Panc1 (cell line): ENCODE measurements at regions not wholly inside any gene's neighbourhood (a gene's known extent, or its start where the extent isn't known, plus 50 kb on each side); places are given as distances from the start of the nearest gene placed in this dataset.

Experiments
- POLR2AphosphoS5 ChIP-seq: IDR thresholded peaks from 2 replicates; pipeline ENCODE4 v1.6.1; 2012; ENCODE audit warnings: mild to moderate bottlenecking, low read depth, low read length, moderate library complexity
- REST ChIP-seq, 2 experiments: IDR thresholded peaks; 2 replicates each; pipeline ENCODE4 v1.6.1; 2011 to 2012; ENCODE audit warnings: low read depth in 2 of 2, control low read depth in 1 of 2, low read length in 1 of 2, mild to moderate bottlenecking in 1 of 2, moderate library complexity in 1 of 2; ENCODE audit not compliant: insufficient read depth in 1 of 2
- SIN3A ChIP-seq: IDR thresholded peaks from 2 replicates; pipeline ENCODE4 v1.6.1; 2012; ENCODE audit warnings: low read depth, mild to moderate bottlenecking, low read length, moderate library complexity, borderline replicate concordance; ENCODE audit not compliant: insufficient read depth
- TCF7L2 ChIP-seq: IDR thresholded peaks from 2 replicates; pipeline ENCODE4 v1.6.1; 2011; ENCODE audit warnings: mild to moderate bottlenecking, low read depth, low read length, inconsistent platforms
- TF ChIP-seq, protein P1 (sequence below): fragments of 450-650 bp; IDR thresholded peaks from 2 replicates; pipeline ENCODE4 v1.5.1; 2017; ENCODE audit warnings: mild to moderate bottlenecking

DNA sequence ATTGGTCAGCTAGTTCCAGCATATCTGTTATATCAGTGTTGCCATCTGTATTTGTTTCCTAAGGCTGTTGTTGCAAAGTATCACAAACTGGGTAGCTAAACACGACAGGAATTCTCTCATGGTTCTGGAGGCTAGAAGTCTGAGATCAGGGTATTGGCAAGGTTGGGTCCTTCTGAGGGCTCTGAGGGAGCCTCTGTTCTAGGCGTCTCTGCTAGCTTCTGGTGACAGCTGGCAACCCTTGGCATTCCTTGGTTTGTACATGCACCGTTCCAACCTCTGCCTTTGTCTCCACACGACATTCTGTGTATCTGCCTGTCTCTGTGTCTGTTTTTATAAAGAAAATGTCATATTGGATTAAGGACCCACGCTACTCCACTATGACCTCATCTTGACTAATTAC lies 219.9 kb upstream of the NLRP1 start:
- TF ChIP-seq, protein P1, sequence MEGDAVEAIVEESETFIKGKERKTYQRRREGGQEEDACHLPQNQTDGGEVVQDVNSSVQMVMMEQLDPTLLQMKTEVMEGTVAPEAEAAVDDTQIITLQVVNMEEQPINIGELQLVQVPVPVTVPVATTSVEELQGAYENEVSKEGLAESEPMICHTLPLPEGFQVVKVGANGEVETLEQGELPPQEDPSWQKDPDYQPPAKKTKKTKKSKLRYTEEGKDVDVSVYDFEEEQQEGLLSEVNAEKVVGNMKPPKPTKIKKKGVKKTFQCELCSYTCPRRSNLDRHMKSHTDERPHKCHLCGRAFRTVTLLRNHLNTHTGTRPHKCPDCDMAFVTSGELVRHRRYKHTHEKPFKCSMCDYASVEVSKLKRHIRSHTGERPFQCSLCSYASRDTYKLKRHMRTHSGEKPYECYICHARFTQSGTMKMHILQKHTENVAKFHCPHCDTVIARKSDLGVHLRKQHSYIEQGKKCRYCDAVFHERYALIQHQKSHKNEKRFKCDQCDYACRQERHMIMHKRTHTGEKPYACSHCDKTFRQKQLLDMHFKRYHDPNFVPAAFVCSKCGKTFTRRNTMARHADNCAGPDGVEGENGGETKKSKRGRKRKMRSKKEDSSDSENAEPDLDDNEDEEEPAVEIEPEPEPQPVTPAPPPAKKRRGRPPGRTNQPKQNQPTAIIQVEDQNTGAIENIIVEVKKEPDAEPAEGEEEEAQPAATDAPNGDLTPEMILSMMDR: no peak
- TF ChIP-seq POLR2AphosphoS5 (no peak), REST (IDR thresholded peaks at IDR 0.05; ENCODE audit: insufficient read depth in 1 of 2, low read depth in 2 of 2, low read length in 1 of 2) (no peak), TCF7L2 (no peak), SIN3A (no peak)
